PC-9 (cell line): ENCODE measurements at regions not wholly inside any gene's neighbourhood (a gene's known extent, or its start where the extent isn't known, plus 50 kb on each side); places are given as distances from the start of the nearest gene placed in this dataset.

Source experiments
- BruUV-seq: library from RNA; stranded (reverse); fragments of 400-500 nt; replicated peaks from 2 replicates; lab custom pipeline; 2021; lab: Mats Ljungman, UMichigan
- CTCF ChIA-PET: fragments of 300-600 bp; sonication (Branson Sonifier 250); formaldehyde crosslinking; loops from one replicate; lab custom pipeline; 2022; ENCODE audit warnings: antibody characterized with exemption; lab: Charles Lee
- POLR2A ChIA-PET: fragments of 300-600 bp; sonication (Branson Sonifier 250); formaldehyde crosslinking; loops from one replicate; lab custom pipeline; 2022; ENCODE audit warnings: antibody characterized with exemption; ENCODE audit not compliant: unreplicated experiment; lab: Charles Lee
- DNase-seq, 2 experiments: peaks; one replicate each; pipeline versions ENCODE4 v3.0.0 to v3.0.0-alpha.2; 2015 to 2022; ENCODE audit warnings: mixed read lengths in 1 of 2
- H2AFZ ChIP-seq: fragments of 200-600 bp; sonication (generic); 2 replicates; pipeline ENCODE4 v1.8.1; 2017; ENCODE audit warnings: antibody characterized with exemption
- H3F3A ChIP-seq: fragments of 200-600 bp; sonication (generic); 2 replicates; pipeline ENCODE4 v1.8.1; 2017; ENCODE audit warnings: antibody characterized with exemption, mild to moderate bottlenecking, low read depth; ENCODE audit not compliant: insufficient read depth
- H3K27ac ChIP-seq: fragments of 200-600 bp; sonication (generic); 2 replicates; pipeline ENCODE4 v1.6.1; 2016; ENCODE audit warnings: mixed run types
- H3K27me3 ChIP-seq: fragments of 200-600 bp; sonication (generic); 2 replicates; pipeline ENCODE4 v1.6.1; 2016; ENCODE audit warnings: low read depth, mixed run types; ENCODE audit not compliant: insufficient read depth
- H3K36me3 ChIP-seq: fragments of 200-600 bp; sonication (generic); 2 replicates; pipeline ENCODE4 v1.6.1; 2016; ENCODE audit warnings: low read depth, mixed run types
- H3K4me1 ChIP-seq: fragments of 200-600 bp; sonication (generic); replicated peaks from 2 replicates; pipeline ENCODE4 v1.6.1; 2016; ENCODE audit warnings: mixed run types; ENCODE audit not compliant: insufficient read depth
- H3K4me2 ChIP-seq: fragments of 200-600 bp; sonication (generic); 2 replicates; pipeline ENCODE4 v1.6.1; 2017; ENCODE audit warnings: mixed run types
- H3K4me3 ChIP-seq: fragments of 200-600 bp; sonication (generic); 2 replicates; pipeline ENCODE4 v1.6.1; 2016; ENCODE audit warnings: mixed run types
- H3K79me2 ChIP-seq: fragments of 200-600 bp; sonication (generic); 2 replicates; pipeline ENCODE4 v1.6.1; 2017; ENCODE audit warnings: low read depth, mixed run types
- H3K9me2 ChIP-seq: fragments of 200-600 bp; sonication (generic); 2 replicates; pipeline ENCODE4 v1.8.1; 2017; ENCODE audit warnings: mild to moderate bottlenecking; ENCODE audit not compliant: insufficient read depth
- H3K9me3 ChIP-seq: fragments of 200-600 bp; sonication (generic); 2 replicates; pipeline ENCODE4 v1.8.1; 2016; ENCODE audit warnings: low read depth; ENCODE audit not compliant: insufficient read depth
- H4K20me1 ChIP-seq: fragments of 200-600 bp; sonication (generic); 2 replicates; pipeline ENCODE4 v1.8.1; 2017; ENCODE audit not compliant: insufficient read depth
- CTCF ChIP-seq: fragments of 200-600 bp; sonication (generic); conservative IDR thresholded peaks from 2 replicates; pipeline ENCODE4 v1.6.1; 2017; ENCODE audit warnings: mixed run types, antibody characterized with exemption, mild to moderate bottlenecking, moderate library complexity
- EZH2 ChIP-seq: fragments of 200-600 bp; sonication (generic); IDR thresholded peaks from 2 replicates; pipeline ENCODE4 v1.8.0; 2017; ENCODE audit warnings: antibody characterized with exemption, low read depth
- intact Hi-C: fragments of 100-400 bp; cut with micrococcal nuclease; formaldehyde crosslinking; loops from one replicate; pipeline ENCODE4 v1.10.0; 2022; ENCODE audit not compliant: unreplicated experiment

GRCh38 chr16:72266836-72267235 is 94.9 kb upstream of the PMFBP1 start:
- Histone ChIP-seq H2AFZ (no peak overlapping the region), H3K9me2 (no peaks in the 10 kb centered on the region), H3K36me3 (no peaks in the 10 kb centered on the region), H4K20me1 (no peaks in the 10 kb centered on the region), H3K4me3 (no peak overlapping the region), H3K27ac (no peak overlapping the region), H3K27me3 (no peaks in the 10 kb centered on the region), H3K4me1 (no peaks in the 10 kb centered on the region), H3K79me2 (no peaks in the 10 kb centered on the region), H3K9me3 (no peaks in the 10 kb centered on the region), H3F3A (no peaks in the 10 kb centered on the region), H3K4me2 (no peak overlapping the region)
- ChIA-PET CTCF (no interaction called here), POLR2A (no interaction called here)
- no TSS peak for BruUV-seq
- intact Hi-C loops, result no loop called here
- TF ChIP-seq CTCF (no peak), EZH2 (no peak)
- no peak for DNase-seq

- no TSS peak for BruUV-seq
- Histone ChIP-seq H3K79me2 (no peaks in the 10 kb centered on the region), H3K27me3 (no peaks in the 10 kb centered on the region), H2AFZ (no peak overlapping the region), H3K9me2 (no peaks in the 10 kb centered on the region; the same call in 1 of the 2 replicates), H3K4me2 (no peak overlapping the region), H3K27ac (no peak overlapping the region), H4K20me1 (no peaks in the 10 kb centered on the region), H3K4me3 (no peak overlapping the region), H3K4me1 (no peaks in the 10 kb centered on the region), H3K36me3 (no peaks in the 10 kb centered on the region), H3F3A (no peaks in the 10 kb centered on the region), H3K9me3 (no peaks in the 10 kb centered on the region)
- ChIA-PET CTCF (no interaction called here), POLR2A (no interaction called here)
- intact Hi-C loops, result no loop called here
- no peak for DNase-seq
- no peak for TF ChIP-seq EZH2
- TF ChIP-seq CTCF, result no peak
Observed at GRCh38 chr16:72264771-72265170, 92.8 kb upstream of the PMFBP1 start.

GRCh38 chr16:72262711-72263110 is 90.8 kb upstream of the PMFBP1 start:
- no peaks in the 10 kb centered on the region; the same call in 1 of the 2 replicates for H3K9me2 ChIP-seq
- no peaks in the 10 kb centered on the region for H3F3A ChIP-seq
- no peaks in the 10 kb centered on the region for H3K4me1 ChIP-seq
- H3K9me3 ChIP-seq, result no peaks in the 10 kb centered on the region
- BruUV-seq, result no TSS peak
- no peaks in the 10 kb centered on the region for H3K27me3 ChIP-seq
- H3K36me3 ChIP-seq, result no peaks in the 10 kb centered on the region
- intact Hi-C loops, result no loop called here
- H3K4me3 ChIP-seq, result no peak overlapping the region
- H3K79me2 ChIP-seq, result no peaks in the 10 kb centered on the region
- no peaks in the 10 kb centered on the region for H4K20me1 ChIP-seq
- H3K4me2 ChIP-seq, result no peak overlapping the region
- CTCF ChIA-PET, result no interaction called here
- H3K27ac ChIP-seq, result no peak overlapping the region
- no peak for TF ChIP-seq EZH2
- TF ChIP-seq CTCF, result no peak
- no peak overlapping the region for H2AFZ ChIP-seq
- no peak for DNase-seq
- POLR2A ChIA-PET, result no interaction called here
